Ishikawa (cell line): ENCODE measurements at regions not wholly inside any gene's neighbourhood (a gene's known extent, or its start where the extent isn't known, plus 50 kb on each side); places are given as distances from the start of the nearest gene placed in this dataset.

ENCODE experiments used
- CEBPB ChIP-seq: IDR thresholded peaks from 2 replicates; pipeline ENCODE4 v1.6.1; 2012
- CREB1 ChIP-seq: IDR thresholded peaks from 2 replicates; pipeline ENCODE4 v1.6.1; 2012; ENCODE audit warnings: low read depth
- EGR1 ChIP-seq: IDR thresholded peaks from 2 replicates; pipeline ENCODE4 v1.6.1; 2012
- EP300 ChIP-seq: IDR thresholded peaks from 2 replicates; pipeline ENCODE4 v1.6.1; 2012; ENCODE audit warnings: borderline replicate concordance
- FOXM1 ChIP-seq: IDR thresholded peaks from 2 replicates; pipeline ENCODE4 v1.6.1; 2012; ENCODE audit warnings: low read depth, borderline replicate concordance
- NFIC ChIP-seq: IDR thresholded peaks from 2 replicates; pipeline ENCODE4 v1.6.1; 2012
- RAD21 ChIP-seq: IDR thresholded peaks from 2 replicates; pipeline ENCODE4 v1.6.1; 2012; ENCODE audit warnings: low read depth
- TAF1 ChIP-seq: IDR thresholded peaks from 2 replicates; pipeline ENCODE4 v1.6.1; 2012; ENCODE audit warnings: low read depth, mild to moderate bottlenecking
- TCF12 ChIP-seq: IDR thresholded peaks from 2 replicates; pipeline ENCODE4 v1.6.1; 2012; ENCODE audit warnings: low read depth
- TEAD4 ChIP-seq: IDR thresholded peaks from 2 replicates; pipeline ENCODE4 v1.6.1; 2012
- YY1 ChIP-seq: IDR thresholded peaks from 2 replicates; pipeline ENCODE4 v1.6.1; 2012; ENCODE audit warnings: low read depth
- ZBTB7A ChIP-seq: IDR thresholded peaks from 2 replicates; pipeline ENCODE4 v1.6.1; 2012; ENCODE audit warnings: low read depth
- TF ChIP-seq, protein P1 (sequence below): IDR thresholded peaks from 2 replicates; pipeline ENCODE4 v1.6.1; 2012
- TF ChIP-seq, protein P2 (sequence below): IDR thresholded peaks from 2 replicates; pipeline ENCODE4 v1.6.1; 2012; ENCODE audit warnings: low read depth, mild to moderate bottlenecking
- TF ChIP-seq, protein P3 (sequence below): IDR thresholded peaks from 2 replicates; pipeline ENCODE4 v1.6.1; 2012

DNA sequence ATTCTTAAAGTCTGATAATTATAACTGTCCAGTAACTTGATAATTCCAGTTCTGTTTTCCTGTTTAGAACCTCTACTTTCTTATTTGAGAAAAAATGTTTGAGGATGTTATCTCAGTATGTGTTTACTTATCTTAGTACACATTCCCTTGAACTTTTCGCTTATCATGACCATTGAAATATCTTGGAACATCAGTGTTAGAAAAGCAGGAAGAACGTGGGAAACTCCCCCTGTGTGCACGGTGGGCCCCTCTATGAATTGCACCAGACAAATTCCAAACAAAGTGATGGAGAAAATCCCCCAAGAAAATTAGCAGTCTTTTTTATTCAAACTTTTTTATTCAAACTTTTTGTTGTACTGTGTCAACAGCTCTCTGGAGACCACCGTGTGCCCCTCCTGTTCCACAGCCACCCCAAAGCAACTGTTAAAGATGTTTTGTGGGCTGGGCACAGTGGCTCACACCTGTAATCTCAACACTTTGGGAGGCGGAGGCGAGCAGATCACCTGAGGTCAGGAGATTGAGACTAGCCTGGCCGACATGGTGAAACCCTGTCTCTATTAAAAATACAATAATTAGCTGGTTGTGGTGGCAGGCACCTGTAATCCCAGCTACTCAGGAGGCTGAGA is 78.3 kb upstream of the PEG3 start:
- no peak for TF ChIP-seq EGR1
- no peak for TF ChIP-seq TCF12
- TF ChIP-seq CREB1 = no peak
- TF ChIP-seq, protein P1, sequence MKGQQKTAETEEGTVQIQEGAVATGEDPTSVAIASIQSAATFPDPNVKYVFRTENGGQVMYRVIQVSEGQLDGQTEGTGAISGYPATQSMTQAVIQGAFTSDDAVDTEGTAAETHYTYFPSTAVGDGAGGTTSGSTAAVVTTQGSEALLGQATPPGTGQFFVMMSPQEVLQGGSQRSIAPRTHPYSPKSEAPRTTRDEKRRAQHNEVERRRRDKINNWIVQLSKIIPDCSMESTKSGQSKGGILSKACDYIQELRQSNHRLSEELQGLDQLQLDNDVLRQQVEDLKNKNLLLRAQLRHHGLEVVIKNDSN = no peak

DNA sequence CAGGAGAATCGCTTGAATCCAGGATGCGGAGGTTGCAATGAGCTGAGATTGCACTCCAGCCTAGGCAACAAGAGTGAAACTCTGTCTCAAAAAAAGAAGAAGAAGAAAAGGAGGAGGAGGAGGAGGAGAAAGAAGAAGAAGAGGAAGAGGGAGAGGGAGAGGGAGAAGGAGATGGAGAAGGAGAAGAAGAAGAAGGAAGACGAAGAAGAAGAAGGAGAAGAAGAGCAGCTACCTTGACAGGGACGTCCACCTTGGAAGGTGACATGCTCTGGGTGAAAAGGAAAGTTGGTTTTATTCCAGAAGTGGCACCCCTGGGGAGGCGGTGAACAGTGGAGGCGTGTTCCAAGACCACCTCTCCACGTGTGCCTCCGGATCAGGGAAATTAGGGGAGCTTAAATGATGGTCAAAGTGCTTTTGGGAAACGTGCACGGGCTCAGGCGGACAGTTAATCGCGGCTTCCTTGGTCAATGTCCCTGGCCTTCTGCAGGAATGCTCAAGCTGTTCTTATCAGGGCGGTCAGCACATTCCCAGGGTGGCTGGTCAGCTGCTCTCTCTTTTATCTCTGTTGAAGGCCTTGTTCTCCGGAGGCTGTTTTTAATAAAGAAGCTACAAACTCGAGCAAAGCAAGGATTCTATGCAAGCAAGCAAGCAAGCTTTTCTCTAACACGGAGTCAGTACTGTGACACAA is 78.9 kb upstream of the PEG3 start:
- TF ChIP-seq EGR1 = no peak
- no peak for TF ChIP-seq YY1
- TF ChIP-seq FOXM1 = no peak
- TF ChIP-seq TAF1 = no peak
- no peak for TF ChIP-seq NFIC
- no peak for TF ChIP-seq EP300
- no peak for TF ChIP-seq ZBTB7A

DNA sequence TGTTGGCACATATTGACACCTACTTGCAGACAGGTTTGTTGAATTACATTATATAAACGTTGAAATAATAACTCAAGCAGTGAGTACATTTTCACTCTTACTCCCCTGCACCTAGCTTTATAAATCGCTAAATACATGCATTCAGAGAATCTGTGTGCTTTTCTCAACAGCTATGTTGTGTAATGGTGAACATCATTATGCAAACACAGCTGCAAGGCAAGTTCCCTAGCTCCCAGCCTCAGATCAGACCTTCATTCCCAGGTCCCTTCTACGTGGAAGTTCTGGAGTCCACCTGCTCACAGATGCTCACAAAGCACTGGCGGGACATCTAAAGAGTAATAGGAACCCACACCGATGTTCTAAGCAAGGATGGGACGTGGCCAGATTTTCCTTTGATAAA is 86.8 kb upstream of the PEG3 start:
- TF ChIP-seq, protein P1 = no peak
- TF ChIP-seq EP300 = no peak
- no peak for TF ChIP-seq YY1
- TF ChIP-seq TEAD4 = no peak
- TF ChIP-seq, protein P2, sequence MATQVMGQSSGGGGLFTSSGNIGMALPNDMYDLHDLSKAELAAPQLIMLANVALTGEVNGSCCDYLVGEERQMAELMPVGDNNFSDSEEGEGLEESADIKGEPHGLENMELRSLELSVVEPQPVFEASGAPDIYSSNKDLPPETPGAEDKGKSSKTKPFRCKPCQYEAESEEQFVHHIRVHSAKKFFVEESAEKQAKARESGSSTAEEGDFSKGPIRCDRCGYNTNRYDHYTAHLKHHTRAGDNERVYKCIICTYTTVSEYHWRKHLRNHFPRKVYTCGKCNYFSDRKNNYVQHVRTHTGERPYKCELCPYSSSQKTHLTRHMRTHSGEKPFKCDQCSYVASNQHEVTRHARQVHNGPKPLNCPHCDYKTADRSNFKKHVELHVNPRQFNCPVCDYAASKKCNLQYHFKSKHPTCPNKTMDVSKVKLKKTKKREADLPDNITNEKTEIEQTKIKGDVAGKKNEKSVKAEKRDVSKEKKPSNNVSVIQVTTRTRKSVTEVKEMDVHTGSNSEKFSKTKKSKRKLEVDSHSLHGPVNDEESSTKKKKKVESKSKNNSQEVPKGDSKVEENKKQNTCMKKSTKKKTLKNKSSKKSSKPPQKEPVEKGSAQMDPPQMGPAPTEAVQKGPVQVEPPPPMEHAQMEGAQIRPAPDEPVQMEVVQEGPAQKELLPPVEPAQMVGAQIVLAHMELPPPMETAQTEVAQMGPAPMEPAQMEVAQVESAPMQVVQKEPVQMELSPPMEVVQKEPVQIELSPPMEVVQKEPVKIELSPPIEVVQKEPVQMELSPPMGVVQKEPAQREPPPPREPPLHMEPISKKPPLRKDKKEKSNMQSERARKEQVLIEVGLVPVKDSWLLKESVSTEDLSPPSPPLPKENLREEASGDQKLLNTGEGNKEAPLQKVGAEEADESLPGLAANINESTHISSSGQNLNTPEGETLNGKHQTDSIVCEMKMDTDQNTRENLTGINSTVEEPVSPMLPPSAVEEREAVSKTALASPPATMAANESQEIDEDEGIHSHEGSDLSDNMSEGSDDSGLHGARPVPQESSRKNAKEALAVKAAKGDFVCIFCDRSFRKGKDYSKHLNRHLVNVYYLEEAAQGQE = no peak
- TF ChIP-seq CREB1 = no peak
- TF ChIP-seq TAF1 = no peak
- TF ChIP-seq ZBTB7A = no peak
- TF ChIP-seq TCF12 = no peak
- TF ChIP-seq RAD21 = no peak
- TF ChIP-seq, protein P3, sequence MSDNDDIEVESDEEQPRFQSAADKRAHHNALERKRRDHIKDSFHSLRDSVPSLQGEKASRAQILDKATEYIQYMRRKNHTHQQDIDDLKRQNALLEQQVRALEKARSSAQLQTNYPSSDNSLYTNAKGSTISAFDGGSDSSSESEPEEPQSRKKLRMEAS = no peak
- TF ChIP-seq NFIC = no peak
- TF ChIP-seq FOXM1 = no peak
- TF ChIP-seq EGR1 = no peak
- no peak for TF ChIP-seq CEBPB

DNA sequence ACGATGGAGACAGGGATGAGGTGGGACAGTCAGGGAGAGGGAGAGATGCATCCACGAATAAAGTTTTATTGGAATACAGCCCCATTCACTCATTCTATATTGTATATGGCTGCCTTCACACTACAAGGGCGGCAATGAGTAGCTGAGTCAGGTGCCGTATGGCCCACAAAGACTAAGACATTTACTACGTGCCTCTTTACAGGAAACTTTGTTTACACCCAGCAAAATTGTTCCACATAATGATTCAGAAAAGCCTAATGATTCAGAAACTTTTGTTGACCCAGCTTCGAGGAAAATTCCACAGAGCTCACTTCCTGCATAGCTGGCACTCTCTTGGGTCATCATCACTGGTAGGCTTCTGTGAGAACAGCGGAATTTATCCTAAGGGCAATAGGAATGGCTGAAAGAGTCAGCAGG is 87.3 kb upstream of the PEG3 start:
- TF ChIP-seq, protein P2 = no peak
- TF ChIP-seq EP300 (no peak), YY1 (no peak), CREB1 (no peak), NFIC (no peak), TCF12 (no peak), TAF1 (no peak), CEBPB (no peak), ZBTB7A (no peak), TEAD4 (no peak)
- TF ChIP-seq, protein P1 = no peak
- TF ChIP-seq, protein P3 = no peak

DNA sequence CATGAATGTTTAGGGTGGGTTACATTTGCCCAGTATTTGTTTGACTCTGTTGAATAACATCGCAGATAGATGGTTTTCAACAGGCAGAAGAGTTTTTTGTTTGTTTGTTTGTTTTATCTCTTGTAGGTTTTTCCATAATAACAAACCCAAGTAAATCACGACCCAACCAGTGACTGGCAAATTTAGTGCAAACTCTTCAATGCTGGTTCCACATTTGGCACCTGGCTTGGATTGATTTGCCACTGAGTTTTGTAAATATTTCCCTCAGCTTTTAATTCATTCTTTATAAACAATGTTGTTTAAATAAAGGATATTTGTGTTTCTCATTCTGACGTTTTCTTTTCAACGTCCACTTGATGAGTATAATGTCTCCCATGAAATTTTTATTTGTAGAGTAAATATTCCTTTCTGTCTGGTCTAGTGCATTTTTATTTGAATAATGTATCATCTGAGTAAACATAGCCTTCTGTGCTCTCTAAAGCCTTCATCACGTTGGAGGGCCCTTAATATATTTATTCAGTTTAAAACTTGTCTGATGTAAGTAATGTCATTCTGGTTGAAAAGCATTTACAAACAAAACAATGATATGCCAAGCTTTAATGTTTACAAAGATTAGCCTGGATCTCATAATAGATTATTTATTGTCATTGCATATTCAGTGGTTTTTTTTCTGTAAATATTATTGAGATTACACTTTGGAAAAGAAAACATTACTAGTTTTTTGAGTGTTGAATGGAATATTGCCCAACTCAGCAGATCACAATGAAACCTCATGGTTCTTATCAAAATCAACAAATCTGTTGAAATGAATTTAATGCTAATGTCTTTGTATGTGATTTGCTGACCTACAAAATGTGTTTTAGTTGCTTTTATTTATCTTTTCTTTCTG is 90.4 kb upstream of the PEG3 start:
- no peak for TF ChIP-seq EGR1
- TF ChIP-seq FOXM1 = no peak
- no peak for TF ChIP-seq YY1
